Activated CD4-positive, alpha-beta T cell treated with anti-CD3 and anti-CD28 coated beads, Interleukin-2, amount 10 ng/mL, durations not matched to agents 7 days and 5 days (primary cell): ENCODE measurements at regions not wholly inside any gene's neighbourhood (a gene's known extent, or its start where the extent isn't known, plus 50 kb on each side); places are given as distances from the start of the nearest gene placed in this dataset.

Experiments
- CTCF ChIA-PET: fragments of 350-600 bp; sonication (Branson Sonifier 250); formaldehyde crosslinking; loops from one replicate; lab custom pipeline; 2021; ENCODE audit warnings: antibody characterized with exemption; lab: Charles Lee
- POLR2A ChIA-PET: fragments of 350-600 bp; sonication (Branson Sonifier 250); formaldehyde crosslinking; loops from one replicate; lab custom pipeline; 2021; ENCODE audit warnings: antibody characterized with exemption; lab: Charles Lee
- DNase-seq: peaks from one replicate; pipeline ENCODE4 v3.0.0-alpha.2; 2020
- H3K27ac Mint-ChIP-seq: one replicate; pipeline ENCODE4 v1.8.0; 2021; ENCODE audit warnings: mild to moderate bottlenecking, moderate library complexity, mixed read lengths
- H3K27me3 Mint-ChIP-seq: one replicate; pipeline ENCODE4 v1.8.0; 2021; ENCODE audit warnings: mixed read lengths
- H3K36me3 Mint-ChIP-seq: one replicate; pipeline ENCODE4 v1.8.0; 2021; ENCODE audit warnings: low read depth, mixed read lengths
- H3K4me1 Mint-ChIP-seq: one replicate; pipeline ENCODE4 v1.8.0; 2021; ENCODE audit warnings: mixed read lengths
- H3K4me3 Mint-ChIP-seq: one replicate; pipeline ENCODE4 v1.8.0; 2021; ENCODE audit warnings: mild to moderate bottlenecking, moderate library complexity, mixed read lengths
- H3K9me3 Mint-ChIP-seq: one replicate; pipeline ENCODE4 v1.8.0; 2021; ENCODE audit warnings: mixed read lengths

- Mint-ChIP-seq H3K27me3 (no peaks in the 10 kb centered on the region), H3K27ac (no peak overlapping the region), H3K36me3 (peaks cover 2% of the 10 kb centered on the region), H3K4me1 (no peaks in the 10 kb centered on the region), H3K4me3 (no peak overlapping the region), H3K9me3 (peaks cover 10% of the 10 kb centered on the region)
- DNase-seq = no peak
- POLR2A ChIA-PET = no interaction called here
- CTCF ChIA-PET = interaction anchor here (1.1 kb wide), 1 partner anchor 70 kb away, joined by 3 read pairs; no protein-coding TSS in a partner anchor
Observed at GRCh38 chr4:38591617-38592337, 72.2 kb upstream of the KLF3 start.

- Mint-ChIP-seq H3K4me1 (peaks cover 5% of the 10 kb centered on the region), H3K9me3 (no peaks in the 10 kb centered on the region), H3K4me3 (no peak overlapping the region), H3K27me3 (no peaks in the 10 kb centered on the region), H3K36me3 (no peaks in the 10 kb centered on the region), H3K27ac (no peak overlapping the region)
- DNase-seq = no peak
- POLR2A ChIA-PET = no interaction called here
- CTCF ChIA-PET = interaction anchor here (0.6 kb wide), 1 partner anchor 10 kb away, joined by 3 read pairs; no protein-coding TSS in a partner anchor
Observed at GRCh38 chr4:38598489-38598888, 65.5 kb upstream of the KLF3 start.

GRCh38 chr4:38600575-38600974 is 63.4 kb upstream of the KLF3 start:
- DNase-seq = no peak
- no peak overlapping the region for H3K4me3 Mint-ChIP-seq
- ChIA-PET POLR2A (no interaction called here), CTCF (interaction anchor here (0.6 kb wide), 1 partner anchor 445 kb away, joined by 3 read pairs; no protein-coding TSS in a partner anchor)
- H3K9me3 Mint-ChIP-seq = no peaks in the 10 kb centered on the region
- no peak overlapping the region for H3K27ac Mint-ChIP-seq
- peaks cover 3% of the 10 kb centered on the region for H3K36me3 Mint-ChIP-seq
- no peaks in the 10 kb centered on the region for H3K27me3 Mint-ChIP-seq
- peaks cover 22% of the 10 kb centered on the region for H3K4me1 Mint-ChIP-seq

GRCh38 chr4:38601244-38601915 is 62.6 kb upstream of the KLF3 start:
- Mint-ChIP-seq H3K36me3 (peaks cover 3% of the 10 kb centered on the region), H3K4me3 (no peak overlapping the region), H3K27ac (no peak overlapping the region), H3K4me1 (peaks cover 25% of the 10 kb centered on the region), H3K27me3 (no peaks in the 10 kb centered on the region), H3K9me3 (no peaks in the 10 kb centered on the region)
- DNase-seq = no peak
- CTCF ChIA-PET = no interaction called here
- POLR2A ChIA-PET = no interaction called here

GRCh38 chr4:38601916-38602291 is 62.1 kb upstream of the KLF3 start:
- H3K27me3 Mint-ChIP-seq = no peaks in the 10 kb centered on the region
- no peak overlapping the region for H3K4me3 Mint-ChIP-seq
- H3K36me3 Mint-ChIP-seq = peaks cover 3% of the 10 kb centered on the region
- no peak overlapping the region for H3K27ac Mint-ChIP-seq
- H3K9me3 Mint-ChIP-seq = no peaks in the 10 kb centered on the region
- no peak for DNase-seq
- peaks cover 27% of the 10 kb centered on the region for H3K4me1 Mint-ChIP-seq
- ChIA-PET POLR2A (no interaction called here), CTCF (no interaction called here)

GRCh38 chr4:38603652-38604051 is 60.3 kb upstream of the KLF3 start:
- CTCF ChIA-PET = interaction anchor here (0.6 to 1.1 kb wide), 4 partner anchors 20 to 273 kb away, joined by 3 read pairs; no protein-coding TSS in a partner anchor
- Mint-ChIP-seq H3K27me3 (no peaks in the 10 kb centered on the region), H3K4me3 (no peak overlapping the region), H3K36me3 (peaks cover 3% of the 10 kb centered on the region), H3K4me1 (peaks cover 26% of the 10 kb centered on the region), H3K9me3 (no peaks in the 10 kb centered on the region), H3K27ac (no peak overlapping the region)
- DNase-seq = no peak
- POLR2A ChIA-PET = no interaction called here

GRCh38 chr4:38605181-38605752 is 58.7 kb upstream of the KLF3 start:
- Mint-ChIP-seq H3K36me3 (peaks cover 3% of the 10 kb centered on the region), H3K4me1 (peaks cover 31% of the 10 kb centered on the region), H3K9me3 (no peaks in the 10 kb centered on the region), H3K4me3 (no peak overlapping the region), H3K27me3 (no peaks in the 10 kb centered on the region), H3K27ac (peak overlapping the region; percentile 27)
- DNase-seq = no peak
- CTCF ChIA-PET = no interaction called here
- POLR2A ChIA-PET = no interaction called here

- Mint-ChIP-seq H3K4me1 (peaks cover 33% of the 10 kb centered on the region), H3K9me3 (no peaks in the 10 kb centered on the region), H3K27me3 (no peaks in the 10 kb centered on the region), H3K4me3 (no peak overlapping the region), H3K27ac (no peak overlapping the region), H3K36me3 (peaks cover 3% of the 10 kb centered on the region)
- no peak for DNase-seq
- POLR2A ChIA-PET = no interaction called here
- CTCF ChIA-PET = no interaction called here
Observed at GRCh38 chr4:38605753-38606586, 58.0 kb upstream of the KLF3 start.

- no peak overlapping the region for H3K27ac Mint-ChIP-seq
- ChIA-PET POLR2A (no interaction called here), CTCF (no interaction called here)
- DNase-seq = no peak
- H3K9me3 Mint-ChIP-seq = no peaks in the 10 kb centered on the region
- H3K4me1 Mint-ChIP-seq = peaks cover 34% of the 10 kb centered on the region
- H3K4me3 Mint-ChIP-seq = no peak overlapping the region
- H3K36me3 Mint-ChIP-seq = peaks cover 3% of the 10 kb centered on the region
- H3K27me3 Mint-ChIP-seq = no peaks in the 10 kb centered on the region
Observed at GRCh38 chr4:38606587-38606905, 57.5 kb upstream of the KLF3 start.

- no peak for DNase-seq
- CTCF ChIA-PET = no interaction called here
- H3K36me3 Mint-ChIP-seq = no peaks in the 10 kb centered on the region
- no peaks in the 10 kb centered on the region for H3K9me3 Mint-ChIP-seq
- H3K4me3 Mint-ChIP-seq = no peak overlapping the region
- POLR2A ChIA-PET = no interaction called here
- H3K4me1 Mint-ChIP-seq = peaks cover 34% of the 10 kb centered on the region
- H3K27ac Mint-ChIP-seq = peak overlapping the region; percentile 21
- H3K27me3 Mint-ChIP-seq = no peaks in the 10 kb centered on the region
Observed at GRCh38 chr4:38609614-38610013, 54.4 kb upstream of the KLF3 start.

GRCh38 chr4:38610521-38610920 is 53.5 kb upstream of the KLF3 start:
- Mint-ChIP-seq H3K4me1 (peaks cover 28% of the 10 kb centered on the region), H3K27me3 (no peaks in the 10 kb centered on the region), H3K36me3 (no peaks in the 10 kb centered on the region), H3K4me3 (no peak overlapping the region), H3K9me3 (no peaks in the 10 kb centered on the region), H3K27ac (no peak overlapping the region)
- DNase-seq = no peak
- CTCF ChIA-PET = no interaction called here
- POLR2A ChIA-PET = no interaction called here

- CTCF ChIA-PET = no interaction called here
- Mint-ChIP-seq H3K4me3 (no peak overlapping the region), H3K36me3 (no peaks in the 10 kb centered on the region), H3K27me3 (no peaks in the 10 kb centered on the region), H3K9me3 (no peaks in the 10 kb centered on the region), H3K27ac (peak overlapping the region; percentile 21), H3K4me1 (peaks cover 29% of the 10 kb centered on the region)
- POLR2A ChIA-PET = no interaction called here
- DNase-seq = no peak
Observed at GRCh38 chr4:38610966-38611431, 53.0 kb upstream of the KLF3 start.
